Stomach (tissue), 4 donors: ENCODE measurements at regions not wholly inside any gene's neighbourhood (a gene's known extent, or its start where the extent isn't known, plus 50 kb on each side); places are given as distances from the start of the nearest gene placed in this dataset.

Source experiments
- CTCF ChIP-seq, 7 experiments: fragments of 450-650 bp in 4 of 7; fragments of 200-600 bp in 3 of 7; sonication (generic) in 3 of 7; IDR thresholded peaks; one replicate each; pipeline ENCODE4 v1.5.1; 2016 to 2019; ENCODE audit warnings: antibody characterized with exemption in 7 of 7, control low read depth in 2 of 7, mild to moderate bottlenecking in 1 of 7
- EP300 ChIP-seq: sonication (generic); formaldehyde crosslinking; IDR thresholded peaks from one replicate; pipeline ENCODE4 v1.6.1; 2017; ENCODE audit warnings: antibody characterized with exemption
- POLR2A ChIP-seq, 4 donors: fragments of 450-650 bp; IDR thresholded peaks; one replicate each; pipeline ENCODE4 v1.6.1; 2016; ENCODE audit warnings: antibody characterized with exemption in 4 of 4, control low read depth in 2 of 4, mild to moderate bottlenecking in 1 of 4, moderate library complexity in 1 of 4

DNA sequence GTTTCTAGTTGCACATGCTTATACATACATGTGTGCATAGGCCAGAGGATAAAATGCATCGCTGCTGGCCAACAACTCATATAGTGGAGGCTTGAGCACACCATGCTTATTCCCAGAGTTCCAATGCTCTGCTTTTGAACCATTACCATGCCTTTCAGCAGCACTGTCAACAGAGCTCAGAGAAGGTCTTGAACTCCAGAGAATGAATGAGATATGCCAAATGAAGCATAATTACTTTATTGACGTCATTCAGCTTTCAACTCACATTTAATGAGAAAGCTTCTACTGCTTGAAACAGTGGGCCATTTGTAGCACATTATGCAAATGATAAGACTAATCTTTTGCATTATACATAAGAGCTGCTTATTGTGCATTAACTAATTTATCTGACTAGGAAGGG, 765.3 kb upstream of the GRAMD2B start:
- no peak for TF ChIP-seq POLR2A (IDR thresholded peaks at IDR 0.05)
- no peak for TF ChIP-seq EP300
- no peak for TF ChIP-seq CTCF (IDR thresholded peaks at IDR 0.05)
